Natural killer cell (primary cell): ENCODE measurements at regions not wholly inside any gene's neighbourhood (a gene's known extent, or its start where the extent isn't known, plus 50 kb on each side); places are given as distances from the start of the nearest gene placed in this dataset.

ENCODE experiments used
- ATAC-seq, 3 donors: fragments of 150-1000 bp in 2 of 3; fragments of 200-7000 bp in 1 of 3; cut with Tn5 transposase; 1 replicate in 1 of 3; 2 replicates in 2 of 3; pipeline ENCODE4 v1.10.0; 2021; ENCODE audit warnings: mild to moderate bottlenecking in 2 of 3, moderate library complexity in 2 of 3
- DNase-seq, 2 donors: peaks; one replicate each; pipeline versions ENCODE4 v3.0.0 to v3.0.0-alpha.2; 2013 to 2021; ENCODE audit warnings: mixed read lengths in 1 of 2
- H3K27ac ChIP-seq: one replicate; pipeline ENCODE4 v1.5.1; 2013; ENCODE audit warnings: mild to moderate bottlenecking, low read length
- H3K27me3 ChIP-seq: one replicate; pipeline ENCODE4 v1.6.1; 2013; ENCODE audit warnings: low read length; ENCODE audit not compliant: control insufficient read depth, insufficient read depth
- H3K36me3 ChIP-seq: one replicate; pipeline ENCODE4 v1.6.1; 2013; ENCODE audit warnings: low read length; ENCODE audit not compliant: control insufficient read depth, insufficient read depth
- H3K4me1 ChIP-seq: one replicate; pipeline ENCODE4 v1.6.1; 2013; ENCODE audit warnings: low read length; ENCODE audit not compliant: control insufficient read depth, insufficient read depth
- H3K4me3 ChIP-seq: one replicate; pipeline ENCODE4 v1.5.1; 2013; ENCODE audit warnings: low read length
- H3K9me3 ChIP-seq: one replicate; pipeline ENCODE4 v1.6.1; 2013; ENCODE audit warnings: low read length; ENCODE audit not compliant: control insufficient read depth, insufficient read depth
- H3K27ac Mint-ChIP-seq, 2 donors: one replicate each; pipeline ENCODE4 v1.8.0; 2022; ENCODE audit warnings: mild to moderate bottlenecking in 2 of 2, mixed read lengths in 2 of 2, moderate library complexity in 1 of 2
- H3K27me3 Mint-ChIP-seq, 2 donors: one replicate each; pipeline ENCODE4 v1.8.0; 2022; ENCODE audit warnings: low read depth in 2 of 2, mixed read lengths in 2 of 2
- H3K36me3 Mint-ChIP-seq: one replicate; pipeline ENCODE4 v1.8.0; 2022; ENCODE audit warnings: mixed read lengths
- H3K4me1 Mint-ChIP-seq, 2 donors: one replicate each; pipeline ENCODE4 v1.8.0; 2022; ENCODE audit warnings: mixed read lengths in 2 of 2
- H3K4me3 Mint-ChIP-seq: one replicate; pipeline ENCODE4 v1.8.0; 2022; ENCODE audit warnings: mild to moderate bottlenecking, moderate library complexity, mixed read lengths
- H3K9me3 Mint-ChIP-seq, 2 donors: one replicate each; pipeline ENCODE4 v1.8.0; 2022; ENCODE audit warnings: mixed read lengths in 2 of 2
- WGBS: methylation state at CpG from one replicate; pipeline ENCODE4 v1.1.7; 2013; ENCODE audit warnings: missing lambda C conversion rate; ENCODE audit not compliant: insufficient coverage; 5-methylcytosine and 5-hydroxymethylcytosine counted together
- intact Hi-C: fragments of 100-400 bp; cut with micrococcal nuclease; formaldehyde crosslinking; loops from one replicate; pipeline ENCODE4 v1.14.2; 2022
- TF ChIP-seq, protein P1 (sequence below): fragments of 200-600 bp; IDR thresholded peaks from one replicate; pipeline ENCODE4 v1.8.0; 2022; ENCODE audit warnings: antibody characterized with exemption

DNA sequence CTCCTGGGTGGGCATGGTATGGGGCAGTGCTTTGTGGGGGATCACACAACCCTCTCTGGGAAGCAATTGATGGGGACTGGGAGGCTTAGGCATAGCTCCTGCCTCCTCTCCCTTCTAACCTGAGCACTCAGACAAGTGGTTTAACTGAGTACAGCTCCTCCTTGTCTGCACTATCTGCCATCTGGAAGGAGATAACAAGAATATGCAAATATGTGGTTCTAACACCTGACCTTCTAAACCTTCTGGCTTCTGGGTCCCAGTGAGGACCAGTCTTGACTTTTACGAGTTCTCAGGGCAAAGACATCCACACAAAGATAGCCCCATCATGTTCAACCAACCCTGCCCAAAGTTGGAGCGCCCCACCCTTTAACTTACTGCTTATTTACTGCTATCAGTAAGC, 381.0 kb upstream of the TSHZ3 start:
- H3K27me3 ChIP-seq: no peaks in the 10 kb centered on the region
- 63% methylated on average over 2 of the region's 2 CpGs for WGBS
- TF ChIP-seq, protein P1, sequence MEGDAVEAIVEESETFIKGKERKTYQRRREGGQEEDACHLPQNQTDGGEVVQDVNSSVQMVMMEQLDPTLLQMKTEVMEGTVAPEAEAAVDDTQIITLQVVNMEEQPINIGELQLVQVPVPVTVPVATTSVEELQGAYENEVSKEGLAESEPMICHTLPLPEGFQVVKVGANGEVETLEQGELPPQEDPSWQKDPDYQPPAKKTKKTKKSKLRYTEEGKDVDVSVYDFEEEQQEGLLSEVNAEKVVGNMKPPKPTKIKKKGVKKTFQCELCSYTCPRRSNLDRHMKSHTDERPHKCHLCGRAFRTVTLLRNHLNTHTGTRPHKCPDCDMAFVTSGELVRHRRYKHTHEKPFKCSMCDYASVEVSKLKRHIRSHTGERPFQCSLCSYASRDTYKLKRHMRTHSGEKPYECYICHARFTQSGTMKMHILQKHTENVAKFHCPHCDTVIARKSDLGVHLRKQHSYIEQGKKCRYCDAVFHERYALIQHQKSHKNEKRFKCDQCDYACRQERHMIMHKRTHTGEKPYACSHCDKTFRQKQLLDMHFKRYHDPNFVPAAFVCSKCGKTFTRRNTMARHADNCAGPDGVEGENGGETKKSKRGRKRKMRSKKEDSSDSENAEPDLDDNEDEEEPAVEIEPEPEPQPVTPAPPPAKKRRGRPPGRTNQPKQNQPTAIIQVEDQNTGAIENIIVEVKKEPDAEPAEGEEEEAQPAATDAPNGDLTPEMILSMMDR: no peak
- no peaks in the 10 kb centered on the region for H3K9me3 Mint-ChIP-seq
- H3K27ac ChIP-seq: no peak overlapping the region
- H3K4me3 ChIP-seq: no peak overlapping the region
- DNase-seq (no peak), ATAC-seq (no peak)
- no peaks in the 10 kb centered on the region for H3K36me3 ChIP-seq
- H3K9me3 ChIP-seq: no peaks in the 10 kb centered on the region
- H3K27ac Mint-ChIP-seq: no peak overlapping the region
- H3K4me1 ChIP-seq: no peaks in the 10 kb centered on the region
- H3K36me3 Mint-ChIP-seq: no peaks in the 10 kb centered on the region
- peaks cover 0 to 7% of the 10 kb centered on the region in 2 donors for H3K27me3 Mint-ChIP-seq
- H3K4me1 Mint-ChIP-seq: no peaks in the 10 kb centered on the region
- intact Hi-C loops: no loop called here
- H3K4me3 Mint-ChIP-seq: no peak overlapping the region

DNA sequence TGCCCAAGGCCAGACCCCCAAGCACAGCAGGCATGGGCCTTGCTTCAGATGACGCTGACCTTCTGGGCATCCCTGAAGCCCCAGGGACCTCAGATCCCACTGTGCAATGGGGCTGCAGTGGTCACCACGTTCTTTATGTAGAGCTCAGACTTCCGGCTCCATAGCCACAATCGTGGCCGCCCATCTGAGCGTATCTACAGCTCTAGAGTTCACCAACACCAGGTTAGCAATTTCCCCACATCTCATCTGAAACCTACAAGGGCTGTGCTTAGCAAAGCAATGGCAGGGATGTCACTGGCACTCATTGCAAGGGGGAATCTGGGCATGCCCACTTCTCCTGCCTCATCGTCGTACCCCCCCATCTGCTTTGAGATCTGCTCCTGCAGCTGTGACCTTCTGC, 384.4 kb upstream of the TSHZ3 start:
- Histone ChIP-seq H3K36me3 (no peaks in the 10 kb centered on the region), H3K4me3 (no peak overlapping the region), H3K9me3 (no peaks in the 10 kb centered on the region), H3K4me1 (no peaks in the 10 kb centered on the region), H3K27ac (no peak overlapping the region), H3K27me3 (no peaks in the 10 kb centered on the region)
- ATAC-seq (no peak), DNase-seq (no peak)
- TF ChIP-seq, protein P1: no peak
- 81% methylated on average over 8 of the region's 8 CpGs for WGBS
- H3K27me3 Mint-ChIP-seq: peaks cover 4 to 10% of the 10 kb centered on the region in 2 donors
- H3K4me1 Mint-ChIP-seq: no peaks in the 10 kb centered on the region
- no peaks in the 10 kb centered on the region for H3K9me3 Mint-ChIP-seq
- H3K27ac Mint-ChIP-seq: no peak overlapping the region
- H3K36me3 Mint-ChIP-seq: no peaks in the 10 kb centered on the region
- intact Hi-C loops: no loop called here
- H3K4me3 Mint-ChIP-seq: no peak overlapping the region

DNA sequence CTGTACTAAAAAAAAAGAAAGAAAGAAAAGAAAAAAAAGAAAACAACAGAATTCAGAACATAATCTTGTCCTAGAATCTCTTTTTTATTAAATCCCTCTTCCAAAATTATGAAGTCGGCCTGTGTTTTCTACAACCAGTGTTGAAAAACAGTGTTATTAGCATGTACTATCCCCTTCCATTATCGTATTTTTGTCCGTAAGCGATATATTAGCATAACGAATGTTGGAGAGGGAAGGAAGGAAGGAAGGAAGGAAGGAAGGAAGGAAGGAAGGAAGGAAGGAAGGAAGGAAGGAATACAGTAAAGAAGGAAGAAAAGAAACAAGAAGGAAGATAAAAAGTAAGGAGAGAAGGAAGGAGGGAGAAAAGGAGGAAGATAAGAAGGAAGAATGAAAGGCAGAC, 393.0 kb upstream of the TSHZ3 start:
- no peaks in the 10 kb centered on the region for H3K9me3 Mint-ChIP-seq
- H3K4me3 Mint-ChIP-seq: no peak overlapping the region
- H3K27me3 Mint-ChIP-seq: peaks cover 3 to 19% of the 10 kb centered on the region in 2 donors
- Histone ChIP-seq H3K27ac (no peak overlapping the region), H3K4me1 (no peaks in the 10 kb centered on the region), H3K4me3 (no peak overlapping the region), H3K27me3 (no peaks in the 10 kb centered on the region), H3K36me3 (no peaks in the 10 kb centered on the region), H3K9me3 (no peaks in the 10 kb centered on the region)
- WGBS: 83% methylated on average over 5 of the region's 5 CpGs
- TF ChIP-seq, protein P1: no peak
- H3K27ac Mint-ChIP-seq: no peak overlapping the region
- ATAC-seq: no peak
- no peaks in the 10 kb centered on the region for H3K36me3 Mint-ChIP-seq
- no peak for DNase-seq
- intact Hi-C loops: no loop called here
- H3K4me1 Mint-ChIP-seq: no peaks in the 10 kb centered on the region

DNA sequence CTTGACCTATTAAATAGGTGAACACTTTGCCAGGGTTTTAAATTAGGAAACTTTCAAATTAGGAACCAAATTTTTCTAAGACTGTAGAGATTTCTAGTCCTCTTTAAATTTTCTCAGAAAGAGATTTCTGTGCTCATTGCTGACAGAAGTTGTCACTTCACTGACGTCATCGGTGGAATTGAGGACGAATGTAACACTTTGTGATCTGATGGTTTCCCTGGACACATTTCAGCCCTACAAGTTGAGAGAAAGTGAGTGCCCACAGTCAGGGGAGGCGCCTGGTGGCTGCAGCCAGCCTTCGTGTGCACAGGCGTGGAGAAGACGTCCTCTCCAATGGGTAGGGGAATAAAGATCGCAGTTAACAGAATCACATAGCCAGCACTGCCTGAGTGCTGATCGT, 396.5 kb upstream of the TSHZ3 start:
- no peak overlapping the region for H3K4me3 ChIP-seq
- intact Hi-C loops: no loop called here
- Mint-ChIP-seq H3K9me3 (no peaks in the 10 kb centered on the region), H3K36me3 (no peaks in the 10 kb centered on the region), H3K27ac (no peak overlapping the region), H3K27me3 (peaks cover 0 to 11% of the 10 kb centered on the region in 2 donors), H3K4me3 (no peak overlapping the region), H3K4me1 (no peaks in the 10 kb centered on the region)
- 80% methylated on average over 9 of the region's 9 CpGs for WGBS
- TF ChIP-seq, protein P1: no peak
- H3K27ac ChIP-seq: no peak overlapping the region
- H3K4me1 ChIP-seq: no peaks in the 10 kb centered on the region
- H3K27me3 ChIP-seq: no peaks in the 10 kb centered on the region
- H3K9me3 ChIP-seq: no peaks in the 10 kb centered on the region
- ATAC-seq (no peak), DNase-seq (no peak)
- H3K36me3 ChIP-seq: no peaks in the 10 kb centered on the region
